T-helper 9 cell (primary cell): ENCODE measurements at regions not wholly inside any gene's neighbourhood (a gene's known extent, or its start where the extent isn't known, plus 50 kb on each side); places are given as distances from the start of the nearest gene placed in this dataset.

ENCODE experiments used
- DNase-seq: peaks from one replicate; pipeline ENCODE4 v3.0.0-alpha.2; 2020

GRCh38 chr10:4687397-4687796 lies 138.6 kb upstream of the AKR1E2 start:
- no peak for DNase-seq

GRCh38 chr10:4686644-4686996 lies 139.4 kb upstream of the AKR1E2 start:
- no peak for DNase-seq

- no peak for DNase-seq
These were observed 139.9 kb upstream of the AKR1E2 start for GRCh38 chr10:4685904-4686643.

- no peak for DNase-seq
These were observed 140.5 kb upstream of the AKR1E2 start for GRCh38 chr10:4685491-4685890.

GRCh38 chr10:4684434-4684833 lies 141.6 kb upstream of the AKR1E2 start:
- DNase-seq = no peak

GRCh38 chr10:4683838-4684237 lies 142.2 kb upstream of the AKR1E2 start:
- no peak for DNase-seq

GRCh38 chr10:4683137-4683536 lies 142.9 kb upstream of the AKR1E2 start:
- no peak for DNase-seq

- no peak for DNase-seq
These were observed 146.9 kb upstream of the AKR1E2 start for GRCh38 chr10:4678951-4679671.

- DNase-seq = no peak
These were observed 147.7 kb upstream of the AKR1E2 start for GRCh38 chr10:4678023-4678950.

GRCh38 chr10:4677296-4678021 lies 148.5 kb upstream of the AKR1E2 start:
- DNase-seq = no peak

- DNase-seq = no peak
These were observed 149.4 kb upstream of the AKR1E2 start for GRCh38 chr10:4676566-4676965.

GRCh38 chr10:4675808-4676207 lies 150.2 kb upstream of the AKR1E2 start:
- no peak for DNase-seq

- no peak for DNase-seq
These were observed 152.5 kb upstream of the AKR1E2 start for GRCh38 chr10:4673279-4674040.

GRCh38 chr10:4672201-4672600 lies 153.8 kb upstream of the AKR1E2 start:
- no peak for DNase-seq

- DNase-seq = no peak
These were observed 154.4 kb upstream of the AKR1E2 start for GRCh38 chr10:4671451-4672145.

- no peak for DNase-seq
These were observed 155.3 kb upstream of the AKR1E2 start for GRCh38 chr10:4670737-4671136.

GRCh38 chr10:4669585-4669984 lies 156.4 kb upstream of the AKR1E2 start:
- no peak for DNase-seq

GRCh38 chr10:4663162-4663992 lies 162.6 kb upstream of the AKR1E2 start:
- DNase-seq = no peak

GRCh38 chr10:4662576-4663161 lies 163.3 kb upstream of the AKR1E2 start:
- DNase-seq = no peak
